ENCODE measurements at regions not wholly inside any gene's neighbourhood (a gene's known extent, or its start where the extent isn't known, plus 50 kb on each side); places are given as distances from the start of the nearest gene placed in this dataset.
"Not testable (repeated sequence)": the region's sequence is repeated elsewhere in the genome, so short reads cannot be mapped to it uniquely, and the experiment has no call there.

DNA sequence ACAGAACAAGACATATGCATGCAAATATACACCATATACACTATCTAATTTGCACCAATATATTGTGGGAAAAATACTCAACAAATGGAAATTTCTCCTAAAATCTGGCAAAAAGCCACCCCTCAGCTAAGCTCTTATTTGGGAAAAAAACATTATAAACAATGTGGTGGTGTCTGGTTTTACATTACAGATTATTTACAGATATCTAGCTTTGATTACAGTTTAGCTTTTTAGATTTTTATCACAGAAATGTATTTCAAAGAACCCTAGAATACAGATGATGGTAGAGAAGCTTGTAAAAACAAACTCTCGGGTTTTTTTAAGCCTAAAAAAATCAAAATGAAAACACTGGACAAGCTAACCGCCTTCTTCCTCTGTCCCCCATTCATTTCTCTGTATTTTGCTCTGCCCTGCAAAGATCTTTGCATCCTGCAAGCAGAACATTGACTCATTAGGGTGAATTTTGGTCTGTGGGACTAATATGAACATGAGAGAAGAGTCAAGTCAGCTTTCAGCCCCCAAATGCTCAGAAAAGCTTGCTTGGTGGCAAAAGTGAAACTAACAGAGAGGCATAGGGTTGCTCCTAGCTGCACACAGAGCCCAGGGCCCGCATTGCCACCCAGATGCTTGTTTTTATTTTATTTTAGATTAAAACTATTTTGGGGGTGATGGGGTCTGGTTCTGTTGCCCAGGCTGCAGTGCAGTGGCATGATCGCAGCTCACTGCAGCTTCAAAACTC lies 88.8 kb upstream of the LYZL1 start:
- intact Hi-C loops (cut with micrococcal nuclease) = no loop called here

DNA sequence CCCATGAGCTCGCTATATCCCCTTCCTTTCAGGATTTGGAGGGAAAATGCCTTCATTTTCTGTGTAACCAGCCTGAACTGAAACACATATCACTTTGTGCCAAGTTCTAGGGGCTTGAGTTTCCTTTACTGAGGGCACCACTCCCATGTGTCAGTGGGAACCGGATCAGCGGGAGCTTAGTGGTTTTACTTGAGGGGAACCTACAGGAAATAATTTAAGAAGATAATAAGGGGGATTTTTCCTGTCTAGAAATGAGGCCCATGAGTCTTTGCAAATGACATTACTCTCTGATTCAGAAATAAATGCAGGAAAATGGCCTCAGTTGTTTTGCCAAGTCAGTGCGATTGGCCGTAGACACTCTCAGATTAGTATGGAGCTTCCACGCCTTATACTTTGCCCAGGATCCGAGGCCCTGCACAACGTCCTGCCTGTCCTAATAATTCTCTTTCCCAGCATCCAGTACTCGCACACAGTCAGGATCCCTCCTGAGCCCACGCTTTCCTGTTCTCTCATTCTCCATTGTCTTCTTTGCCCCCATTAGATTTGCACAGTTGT lies 86.4 kb upstream of the LYZL1 start:
- intact Hi-C loops (cut with micrococcal nuclease) = no loop called here

DNA sequence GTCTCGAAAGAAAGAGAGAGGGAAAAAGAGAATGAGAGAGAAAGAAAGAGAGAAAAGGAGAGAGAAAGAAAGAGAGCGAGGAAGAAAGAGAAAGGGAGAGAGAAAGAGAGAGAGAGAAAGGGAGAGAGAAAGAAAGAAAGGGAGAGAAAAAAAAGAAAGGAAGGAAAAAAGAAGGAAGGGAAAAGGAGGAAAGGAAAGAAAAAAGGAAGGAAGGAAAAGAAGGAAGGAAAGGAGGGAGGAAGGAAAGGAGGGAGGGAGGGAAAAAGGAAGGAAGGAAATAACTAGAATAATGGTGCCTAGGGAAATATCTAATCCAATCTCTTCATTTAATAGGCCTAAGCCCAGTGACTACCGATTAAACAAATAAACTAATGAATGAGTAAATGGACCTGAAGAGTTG lies 85.4 kb upstream of the LYZL1 start:
- intact Hi-C loops (cut with micrococcal nuclease) = no loop called here

DNA sequence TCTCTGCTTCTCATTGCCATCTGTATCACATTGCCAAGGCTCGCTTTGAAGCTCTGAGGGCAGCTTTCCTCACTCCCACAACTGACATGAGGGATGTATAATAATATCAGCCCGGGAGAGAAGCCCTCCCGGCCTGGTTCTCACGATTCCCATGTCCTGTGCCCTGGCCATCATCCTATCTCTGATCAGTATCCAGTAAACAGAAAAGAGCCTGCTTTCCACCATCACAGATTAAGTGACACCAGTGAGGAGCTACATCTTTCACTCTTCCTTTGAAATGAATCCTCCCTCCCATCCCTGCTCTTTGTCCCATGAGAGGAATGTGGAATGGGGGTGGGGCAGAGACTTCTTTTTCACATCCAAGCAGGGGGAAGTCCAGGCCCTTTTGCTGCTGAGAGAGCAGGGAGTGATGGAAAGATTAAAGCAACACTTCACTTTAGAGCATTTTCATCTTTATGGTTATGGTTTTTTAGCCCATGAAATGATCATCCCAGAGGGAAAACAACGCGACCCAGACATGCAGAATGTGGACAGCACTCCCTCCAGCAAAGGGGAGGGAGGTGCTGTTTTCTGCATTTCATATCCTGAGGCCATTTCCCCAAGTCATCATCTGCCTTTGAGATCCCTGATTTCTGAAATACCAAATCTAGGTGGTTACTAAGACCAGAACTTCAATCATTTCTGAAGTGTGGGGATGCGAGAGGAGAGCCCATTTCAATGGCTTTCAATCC lies 84.6 kb upstream of the LYZL1 start:
- intact Hi-C loops (cut with micrococcal nuclease) = no loop called here

DNA sequence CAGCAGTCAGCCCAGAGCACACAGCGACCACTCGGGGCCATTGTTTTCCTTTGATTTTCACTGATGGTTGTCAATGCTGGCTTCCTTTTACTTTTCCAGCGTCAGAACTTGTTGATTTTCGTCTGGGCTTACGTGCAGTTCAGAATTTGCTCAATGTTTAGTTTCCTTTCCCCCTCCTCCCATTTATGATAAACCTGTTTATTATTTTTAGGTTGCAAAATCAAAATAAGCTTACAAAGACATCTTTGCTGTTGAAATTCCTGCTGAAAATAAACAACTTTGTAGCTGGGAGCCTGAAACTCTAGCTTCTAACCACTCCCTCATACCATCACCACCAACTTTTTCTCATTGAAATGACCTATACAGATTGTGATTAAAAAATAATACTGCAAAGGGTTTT lies 83.1 kb upstream of the LYZL1 start:
- intact Hi-C loops (cut with micrococcal nuclease) = no loop called here

DNA sequence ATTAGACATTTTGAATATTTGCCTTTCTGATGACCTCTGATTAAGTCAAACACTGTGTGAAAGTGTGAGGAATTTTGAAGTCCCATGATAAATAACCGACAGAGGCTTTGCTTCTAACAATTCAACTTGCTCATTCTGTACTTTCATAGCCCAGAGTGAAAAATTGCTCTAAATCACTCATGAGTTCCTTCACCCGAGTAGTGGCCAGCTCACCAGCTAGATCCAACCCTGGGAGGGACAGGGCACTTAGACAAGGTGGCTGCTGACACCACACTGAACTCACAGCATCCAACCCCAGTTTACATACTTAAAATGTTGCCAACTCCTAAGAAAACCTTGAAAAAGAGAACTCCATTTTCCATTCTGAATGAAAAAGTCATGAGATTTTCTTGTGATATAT lies 80.0 kb upstream of the LYZL1 start:
- intact Hi-C loops (cut with micrococcal nuclease) = no loop called here

DNA sequence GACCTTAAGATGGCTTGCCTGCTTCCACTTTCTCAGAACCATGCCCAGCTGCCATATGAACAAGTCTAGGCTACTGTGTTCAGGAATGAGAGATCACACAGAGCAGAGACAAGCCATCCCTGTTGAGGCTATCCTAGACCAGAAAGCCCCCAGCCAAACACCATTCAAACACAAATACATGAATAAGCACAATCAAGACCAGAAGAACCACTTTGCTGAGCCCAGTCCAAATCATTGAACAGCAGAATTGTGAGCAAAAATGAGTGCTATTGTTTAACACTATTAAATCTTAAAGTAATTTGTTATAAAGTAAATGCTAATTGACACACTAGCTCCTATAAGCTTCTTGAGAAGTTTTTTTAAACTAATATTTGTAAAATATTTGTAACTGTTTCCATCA lies 79.0 kb upstream of the LYZL1 start:
- intact Hi-C loops (cut with micrococcal nuclease) = no loop called here

DNA sequence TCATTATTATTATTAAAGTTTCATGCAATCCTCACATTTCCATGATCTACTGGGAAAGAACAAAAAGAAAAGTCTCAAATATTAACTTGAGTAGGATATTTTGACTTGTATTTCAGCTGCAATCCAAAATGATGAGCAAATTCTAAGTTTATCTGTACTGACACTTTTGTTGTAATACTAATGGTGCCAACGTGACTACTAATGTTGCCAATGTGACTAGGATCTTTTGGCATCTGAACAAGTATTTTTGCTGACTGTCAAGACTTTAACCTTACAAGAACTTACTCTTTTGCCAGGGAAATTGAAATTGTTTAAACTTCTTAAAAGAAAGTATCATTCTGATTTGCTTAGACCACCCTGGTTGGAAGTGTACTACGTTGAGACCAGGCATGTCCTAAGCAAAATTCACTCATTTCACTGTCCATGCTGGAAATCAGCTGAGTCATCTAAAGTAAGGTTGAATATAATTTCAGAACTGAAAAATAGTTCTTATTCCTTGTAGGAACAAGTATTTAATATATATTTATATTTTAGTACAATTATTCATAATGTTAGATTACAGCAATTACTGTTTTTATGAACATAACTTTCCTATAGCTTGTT lies 78.5 kb upstream of the LYZL1 start:
- intact Hi-C loops (cut with micrococcal nuclease) = no loop called here

DNA sequence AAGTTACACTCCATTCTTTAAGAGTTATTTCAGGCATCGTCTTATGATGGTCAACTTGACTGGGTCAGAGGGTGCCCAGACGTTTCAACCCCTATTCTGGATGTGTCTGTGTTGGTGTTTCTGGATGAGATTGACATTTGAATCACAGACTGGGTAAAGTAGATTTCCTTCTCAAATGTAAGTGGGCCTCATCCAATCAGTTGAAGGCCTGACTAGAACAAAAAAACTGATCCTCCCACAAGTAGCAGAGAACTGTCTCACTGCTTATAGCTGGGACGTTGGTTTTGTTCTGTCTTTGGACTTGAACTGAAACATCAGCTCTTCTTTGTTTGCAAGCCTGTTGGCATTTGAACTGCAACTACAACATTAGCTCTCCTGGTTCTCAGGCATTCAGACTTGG lies 76.3 kb upstream of the LYZL1 start:
- intact Hi-C loops (cut with micrococcal nuclease) = no loop called here

DNA sequence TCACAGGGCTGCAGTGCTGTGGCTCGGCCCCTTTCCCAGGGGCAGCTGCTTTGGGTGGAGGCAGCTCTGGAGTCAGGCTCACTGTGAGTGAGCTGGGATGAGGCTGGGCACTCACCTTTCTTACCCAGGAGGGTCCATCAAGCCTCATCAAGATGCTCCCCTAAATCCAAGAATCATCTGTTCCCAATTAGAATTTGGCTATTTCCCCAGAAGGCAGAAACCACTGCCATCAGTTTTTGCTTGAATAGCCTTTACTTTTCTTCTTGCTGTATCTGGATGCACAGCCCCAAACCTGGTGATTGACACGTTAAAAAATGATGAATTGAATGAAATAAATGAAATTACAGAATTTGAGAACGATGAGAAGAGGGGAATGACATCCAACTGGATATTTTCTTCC lies 74.3 kb upstream of the LYZL1 start:
- intact Hi-C loops (cut with micrococcal nuclease) = no loop called here

DNA sequence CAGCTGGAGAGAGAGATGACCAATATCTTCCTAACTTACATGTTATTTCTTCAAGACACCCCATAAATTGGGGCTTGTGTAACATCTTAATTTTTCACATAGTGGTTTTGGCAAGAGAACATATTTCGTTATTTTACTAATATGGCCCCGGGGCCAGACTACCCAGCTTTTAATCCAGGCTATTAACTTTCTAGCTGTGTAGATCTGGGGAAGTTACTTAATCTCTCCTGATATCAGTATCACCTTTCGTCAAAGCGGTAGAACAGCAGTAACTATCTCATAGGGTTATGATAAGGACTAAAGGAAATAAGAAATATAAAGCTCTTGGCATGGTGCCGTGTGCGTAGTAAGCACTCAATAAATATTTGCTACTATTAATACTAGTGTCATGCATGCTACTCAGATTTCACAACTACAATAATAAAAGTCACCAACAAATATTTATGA lies 71.6 kb upstream of the LYZL1 start:
- intact Hi-C loops (cut with micrococcal nuclease) = no loop called here

DNA sequence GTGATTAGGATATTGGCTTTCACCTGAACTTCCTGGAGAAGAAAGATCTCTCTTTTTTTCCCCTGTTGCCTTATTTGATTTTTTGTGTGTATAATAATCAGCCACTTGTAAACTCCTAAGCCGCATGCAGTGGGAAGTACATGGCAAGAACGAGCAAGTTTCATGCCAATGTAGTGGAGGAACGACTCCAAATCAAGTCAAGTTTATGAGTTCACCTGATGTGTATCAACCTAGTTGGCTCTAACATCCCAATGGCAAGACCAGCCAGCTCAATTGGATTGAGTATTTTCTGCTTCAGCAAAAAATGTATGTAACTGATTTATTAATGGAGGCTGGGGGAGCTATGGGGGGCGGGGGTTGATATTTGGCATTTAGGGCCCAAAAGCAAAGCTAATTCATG lies 65.5 kb upstream of the LYZL1 start:
- intact Hi-C loops (cut with micrococcal nuclease) = no loop called here

DNA sequence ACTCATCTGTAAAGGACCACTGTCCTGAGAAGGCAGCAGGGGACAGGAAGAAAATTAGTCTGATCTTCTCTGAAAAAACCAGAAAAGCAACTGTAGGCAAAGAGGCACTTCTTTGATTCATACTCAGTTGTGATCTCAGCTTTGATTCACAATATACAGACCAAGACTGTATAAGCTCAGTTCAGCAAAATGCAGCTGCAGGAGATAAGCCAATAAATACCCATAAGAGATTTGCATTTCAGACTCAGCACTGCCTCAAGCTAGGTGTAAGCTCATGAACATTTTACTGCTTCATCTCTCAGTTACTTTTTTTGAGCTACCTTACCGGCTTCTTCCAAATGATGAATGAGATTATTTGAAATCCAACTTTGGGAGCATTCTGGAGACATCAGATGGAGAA lies 64.2 kb upstream of the LYZL1 start:
- intact Hi-C loops (cut with micrococcal nuclease) = no loop called here

DNA sequence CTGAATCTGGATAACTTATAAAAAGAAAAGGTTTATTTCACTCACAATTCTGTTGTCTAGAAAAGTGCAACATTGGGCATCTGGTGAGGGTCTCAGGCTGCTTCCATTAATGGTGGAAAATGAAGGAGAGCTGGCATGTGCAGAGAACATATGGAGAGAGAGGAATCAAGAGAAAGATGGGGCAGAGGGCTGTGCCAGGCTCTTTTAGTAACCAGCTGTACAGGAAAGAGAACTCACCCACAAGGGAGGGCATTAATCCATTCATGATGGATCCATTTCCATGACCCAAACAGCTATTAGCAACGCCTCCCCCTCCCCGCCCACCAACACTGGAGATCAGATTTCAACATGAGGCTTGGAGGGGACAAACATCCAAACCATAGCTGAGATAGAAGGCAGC lies 61.7 kb upstream of the LYZL1 start:
- intact Hi-C loops (cut with micrococcal nuclease) = no loop called here

DNA sequence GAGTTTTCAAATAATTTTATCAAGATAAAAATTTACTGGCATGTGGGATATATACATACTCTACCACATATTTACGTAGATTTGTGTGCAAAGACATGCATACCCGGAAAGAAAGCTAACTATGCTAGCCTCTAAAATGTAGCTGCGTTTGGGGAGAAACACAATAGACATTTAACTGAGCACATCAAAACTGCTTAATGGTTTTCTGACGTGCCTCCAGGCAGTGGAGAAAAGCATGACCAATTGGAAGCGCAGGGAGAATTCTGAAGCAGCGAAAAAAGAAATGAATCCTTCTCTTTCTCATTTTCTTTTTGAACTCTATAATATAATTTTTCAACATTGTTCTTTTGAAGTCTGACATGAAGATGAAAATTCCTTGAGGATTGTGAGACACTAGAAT lies 60.3 kb upstream of the LYZL1 start:
- intact Hi-C loops (cut with micrococcal nuclease) = no loop called here

DNA sequence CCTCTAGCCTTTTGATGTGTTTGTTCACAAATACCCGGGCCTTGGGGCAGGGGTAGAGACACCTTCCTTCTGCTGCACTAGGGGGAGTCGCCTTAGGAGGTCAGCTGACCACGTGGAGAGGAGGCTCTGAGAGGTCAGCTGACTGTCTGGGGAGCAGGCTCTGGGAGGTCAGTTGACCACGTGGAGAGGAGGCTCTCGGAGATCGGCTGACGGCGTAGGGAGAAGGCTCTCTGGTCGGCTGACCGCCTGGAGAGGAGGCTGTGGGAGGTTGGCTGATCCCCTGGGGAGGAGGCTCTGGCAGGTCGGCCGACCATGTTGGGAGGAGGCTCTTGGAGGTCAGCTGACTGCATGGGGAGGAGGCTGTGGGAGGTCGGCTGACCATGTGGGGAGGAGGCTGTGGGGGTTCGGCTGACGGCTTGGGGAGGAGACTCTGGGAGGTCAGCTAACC lies 59.6 kb upstream of the LYZL1 start:
- intact Hi-C loops (cut with micrococcal nuclease) = no loop called here

DNA sequence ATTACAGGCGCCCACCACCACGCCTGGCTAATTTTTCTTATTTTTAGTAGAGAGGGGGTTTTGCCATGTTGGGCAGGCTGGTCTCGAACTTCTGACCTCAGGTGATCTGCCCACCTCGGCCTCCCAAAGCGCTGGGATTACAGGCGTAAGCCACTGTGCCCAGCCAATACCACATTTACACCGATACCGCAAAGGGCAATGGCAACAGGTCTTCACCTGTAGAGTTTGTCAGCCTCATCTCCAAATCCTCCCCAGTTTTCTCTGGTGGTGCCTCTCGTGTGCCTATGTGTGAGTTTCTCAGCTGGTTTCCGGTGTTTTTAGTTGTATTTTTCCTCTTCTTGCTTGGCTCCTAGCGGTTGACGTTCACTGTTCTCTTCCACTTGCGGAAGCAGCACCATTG lies 52.0 kb upstream of the LYZL1 start:
- intact Hi-C loops (cut with micrococcal nuclease) = not testable (repeated sequence)

DNA sequence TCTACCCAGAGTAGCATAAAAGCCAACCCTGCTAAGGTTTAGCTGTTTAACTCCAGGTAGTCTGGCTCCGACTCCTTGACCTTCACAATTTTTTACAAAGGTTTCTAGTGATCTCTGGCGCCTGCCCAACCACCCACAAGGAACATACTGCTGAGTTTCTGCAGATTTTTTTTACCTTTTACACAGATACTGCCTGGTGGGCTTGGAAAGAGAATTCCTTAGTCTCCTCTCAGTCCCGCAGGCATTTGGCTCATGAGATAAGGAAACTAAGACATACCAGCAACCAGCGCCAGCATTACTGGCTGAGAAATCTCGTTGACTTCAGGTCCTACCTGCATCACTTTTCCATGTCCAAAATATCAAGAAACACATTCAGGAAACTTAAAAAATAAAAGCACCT lies 51.1 kb upstream of the LYZL1 start:
- intact Hi-C loops (cut with micrococcal nuclease) = no loop called here

DNA sequence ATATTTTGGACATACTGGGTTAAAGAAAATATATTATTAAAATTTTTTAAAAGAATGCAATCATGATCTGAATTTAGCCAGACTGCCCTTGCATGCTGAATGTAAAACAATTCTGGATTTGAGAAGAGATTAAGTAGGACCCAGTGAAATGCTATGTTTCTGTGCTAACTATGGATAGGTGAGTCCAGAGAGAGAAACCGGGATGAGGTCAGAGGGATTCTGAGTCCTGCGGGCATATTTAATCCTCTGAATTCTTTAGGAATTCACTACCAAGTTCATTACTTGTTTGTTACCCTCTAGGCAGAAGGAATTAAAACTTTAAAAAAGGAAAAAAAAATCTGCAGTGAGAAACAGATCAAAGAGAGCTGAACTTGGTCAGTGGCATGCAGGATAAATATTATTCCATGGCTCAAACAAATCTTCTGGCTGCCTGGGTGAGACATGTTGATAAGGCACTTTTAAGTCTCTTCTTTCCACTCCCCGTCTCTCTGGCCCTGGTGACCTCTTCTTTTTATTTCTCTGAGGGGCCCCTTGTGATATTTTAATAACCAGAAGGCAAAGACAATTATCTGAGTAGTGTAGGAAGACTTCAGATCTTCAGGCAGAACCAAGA lies 50.2 kb upstream of the LYZL1 start:
- intact Hi-C loops (cut with micrococcal nuclease) = no loop called here

Data from T-helper 1 cell treated with Interleukin-12 subunit alpha and Interleukin-12 subunit beta and Interleukin-4 antibody, amounts not matched to agents 30 ng/mL and 1 ng/mL, for 36 hours (primary cell).